Neuronal stem cell (in vitro differentiated cells): ENCODE measurements at regions not wholly inside any gene's neighbourhood (a gene's known extent, or its start where the extent isn't known, plus 50 kb on each side); places are given as distances from the start of the nearest gene placed in this dataset.

Experiments used
- DNase-seq: peaks from one replicate; pipeline ENCODE4 v3.0.0-alpha.2; 2013; ENCODE audit warnings: low spot score
- H2AFZ ChIP-seq: one replicate; pipeline ENCODE4 v1.6.1; 2013; ENCODE audit warnings: mild to moderate bottlenecking, low read length, inconsistent platforms
- H2AK5ac ChIP-seq: 2 replicates; pipeline ENCODE4 v1.6.1; 2013; ENCODE audit warnings: low read depth, mild to moderate bottlenecking, inconsistent platforms, low read length, moderate library complexity, mixed read lengths
- H2BK120ac ChIP-seq: 2 replicates; pipeline ENCODE4 v1.6.1; 2013; ENCODE audit warnings: low read depth, mild to moderate bottlenecking, inconsistent platforms, low read length, moderate library complexity, mixed read lengths
- H2BK12ac ChIP-seq: one replicate; pipeline ENCODE4 v1.6.1; 2013; ENCODE audit warnings: low read length, inconsistent platforms
- H2BK15ac ChIP-seq: 2 replicates; pipeline ENCODE4 v1.6.1; 2013; ENCODE audit warnings: mild to moderate bottlenecking, low read length, inconsistent platforms, mixed read lengths
- H2BK5ac ChIP-seq: one replicate; pipeline ENCODE4 v1.6.1; 2013; ENCODE audit warnings: inconsistent platforms, mild to moderate bottlenecking, low read length, moderate library complexity
- H3K14ac ChIP-seq: one replicate; pipeline ENCODE4 v1.6.1; 2013; ENCODE audit warnings: low read length, inconsistent platforms
- H3K18ac ChIP-seq: 2 replicates; pipeline ENCODE4 v1.6.1; 2013; ENCODE audit warnings: low read length, inconsistent platforms
- H3K23ac ChIP-seq: 2 replicates; pipeline ENCODE4 v1.6.1; 2013; ENCODE audit warnings: low read depth, mild to moderate bottlenecking, mixed read lengths, low read length, inconsistent platforms; ENCODE audit not compliant: poor library complexity
- H3K27ac ChIP-seq: replicated peaks from 3 replicates; pipeline ENCODE4 v1.5.1; 2013; ENCODE audit warnings: low read length, inconsistent platforms
- H3K27me3 ChIP-seq, 3 experiments: 2 replicates each; pipeline ENCODE4 v1.6.1; 2013; ENCODE audit warnings: low read length in 3 of 3, mild to moderate bottlenecking in 2 of 3, inconsistent platforms in 1 of 3, low read depth in 1 of 3, mixed read lengths in 1 of 3, moderate library complexity in 1 of 3; ENCODE audit not compliant: control insufficient read depth in 3 of 3, insufficient read depth in 3 of 3
- H3K36me3 ChIP-seq, 2 donors: replicated peaks in 1 of 2; 2 replicates each; pipeline ENCODE4 v1.6.1; 2013; ENCODE audit warnings: low read length in 2 of 2; ENCODE audit not compliant: control insufficient read depth in 2 of 2, insufficient read depth in 2 of 2
- H3K4ac ChIP-seq: 2 replicates; pipeline ENCODE4 v1.6.1; 2013; ENCODE audit warnings: inconsistent platforms, mild to moderate bottlenecking, low read length, moderate library complexity
- H3K4me1 ChIP-seq, 2 donors: 1 replicate in 1 of 2; 2 replicates in 1 of 2; pipeline ENCODE4 v1.6.1; 2013; ENCODE audit warnings: low read length in 2 of 2, low read depth in 1 of 2; ENCODE audit not compliant: control insufficient read depth in 2 of 2, insufficient read depth in 1 of 2
- H3K4me2 ChIP-seq: one replicate; pipeline ENCODE4 v1.6.1; 2013; ENCODE audit warnings: mild to moderate bottlenecking, low read length, inconsistent platforms; ENCODE audit not compliant: insufficient read depth, poor library complexity, severe bottlenecking
- H3K4me3 ChIP-seq, 2 donors: 2 replicates each; pipeline ENCODE4 v1.5.1; 2013; ENCODE audit warnings: low read length in 2 of 2, mild to moderate bottlenecking in 2 of 2, inconsistent platforms in 1 of 2, moderate library complexity in 1 of 2
- H3K79me1 ChIP-seq: one replicate; pipeline ENCODE4 v1.6.1; 2013; ENCODE audit warnings: low read depth, mild to moderate bottlenecking, inconsistent platforms, low read length, moderate library complexity
- H3K9ac ChIP-seq: one replicate; pipeline ENCODE4 v1.6.1; 2013; ENCODE audit warnings: mild to moderate bottlenecking, low read depth, low read length, inconsistent platforms; ENCODE audit not compliant: poor library complexity
- H3K9me3 ChIP-seq, 2 donors: replicated peaks in 1 of 2; 2 replicates each; pipeline versions ENCODE3 to v1.6.1; 2013; ENCODE audit warnings: low read length in 2 of 2, mild to moderate bottlenecking in 2 of 2, inconsistent platforms in 1 of 2, low read depth in 1 of 2, mixed read lengths in 1 of 2, moderate library complexity in 1 of 2; ENCODE audit not compliant: control insufficient read depth in 2 of 2, insufficient read depth in 1 of 2
- H4K8ac ChIP-seq: one replicate; pipeline ENCODE4 v1.6.1; 2013; ENCODE audit warnings: low read depth, mild to moderate bottlenecking, inconsistent platforms, low read length, moderate library complexity
- H4K91ac ChIP-seq: one replicate; pipeline ENCODE4 v1.6.1; 2013; ENCODE audit warnings: low read length, low read depth, mild to moderate bottlenecking, inconsistent platforms; ENCODE audit not compliant: poor library complexity
- WGBS, 2 donors: extraction: QIAGEN DNeasy Blood & Tissue Kit; methylation state at CpG; one replicate each; pipeline ENCODE4 v1.1.7; 2013; ENCODE audit warnings: missing lambda C conversion rate in 2 of 2, mixed read lengths in 1 of 2; ENCODE audit not compliant: insufficient read length in 2 of 2, insufficient replicate concordance in 1 of 2; ENCODE audit errors: extremely low coverage in 2 of 2; 5-methylcytosine and 5-hydroxymethylcytosine counted together

DNA sequence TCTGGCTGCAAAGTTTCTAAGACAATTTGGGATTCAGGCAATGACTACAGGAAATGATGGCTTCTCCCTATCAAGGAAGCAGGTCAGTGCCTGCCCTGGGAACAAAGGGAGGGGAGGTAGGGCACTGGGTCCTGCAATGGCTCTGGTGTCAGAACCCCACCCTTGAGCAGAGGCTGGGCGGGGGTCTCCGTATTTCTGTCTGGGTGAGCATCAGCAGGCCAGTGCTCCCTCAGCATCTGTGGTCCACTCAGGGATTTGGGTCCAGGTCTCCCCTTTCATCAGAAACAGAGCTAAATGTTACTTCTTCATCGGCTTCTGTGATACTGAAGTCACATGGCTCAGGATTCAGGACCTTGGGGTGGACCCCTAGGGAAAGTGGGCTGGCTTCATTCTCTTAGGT, 195.5 kb upstream of the CDH5 start:
- no peak overlapping the region for H3K4me2 ChIP-seq
- no peak for DNase-seq
- H3K27me3 ChIP-seq, result no peaks in the 10 kb centered on the region
- no peak overlapping the region for H3K27ac ChIP-seq
- no peak overlapping the region for H4K91ac ChIP-seq
- H2BK120ac ChIP-seq, result no peak overlapping the region
- no peaks in the 10 kb centered on the region for H3K79me1 ChIP-seq
- H2AK5ac ChIP-seq, result no peak overlapping the region
- no peak overlapping the region for H3K18ac ChIP-seq
- no peak overlapping the region for H3K14ac ChIP-seq
- no peak overlapping the region for H2BK5ac ChIP-seq
- no peak overlapping the region for H2BK15ac ChIP-seq
- no peak overlapping the region for H2BK12ac ChIP-seq
- no peaks in the 10 kb centered on the region for H3K4me1 ChIP-seq
- H3K36me3 ChIP-seq, result no peaks in the 10 kb centered on the region
- no peak overlapping the region for H3K9ac ChIP-seq
- H4K8ac ChIP-seq, result no peak overlapping the region
- no CpG with 5 or more reads among the region's 3 CpGs for WGBS, 2 donors
- H3K23ac ChIP-seq, result no peak overlapping the region
- H2AFZ ChIP-seq, result no peak overlapping the region
- peaks cover 0 to 4% of the 10 kb centered on the region in 2 donors for H3K9me3 ChIP-seq
- H3K4me3 ChIP-seq, result no peak overlapping the region
- H3K4ac ChIP-seq, result no peak overlapping the region

DNA sequence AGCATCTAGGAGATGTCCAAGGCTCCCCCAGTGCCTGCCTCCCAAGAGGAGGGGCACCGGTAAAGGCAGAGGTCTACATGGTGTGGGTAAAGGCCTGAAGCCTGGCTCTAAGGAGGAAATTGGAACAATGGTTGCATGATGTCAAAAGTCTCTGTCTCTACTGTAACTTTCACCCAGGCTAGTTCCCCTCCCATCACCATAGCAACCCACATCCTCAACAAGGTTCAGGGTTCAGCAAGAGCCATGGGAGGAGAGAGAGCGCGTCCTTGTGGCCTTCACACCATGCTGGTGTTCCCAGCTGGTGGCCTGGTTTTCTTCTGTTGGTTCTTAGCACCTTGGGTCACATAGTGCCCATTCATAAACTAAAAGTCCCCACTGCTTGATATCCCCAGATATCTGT, 196.7 kb upstream of the CDH5 start:
- Histone ChIP-seq H3K14ac (no peak overlapping the region), H2BK15ac (no peak overlapping the region), H2BK120ac (no peak overlapping the region), H3K23ac (no peak overlapping the region), H3K27ac (no peak overlapping the region), H3K79me1 (no peaks in the 10 kb centered on the region), H3K27me3 (no peaks in the 10 kb centered on the region), H3K4ac (no peak overlapping the region), H3K4me3 (no peak overlapping the region), H2AK5ac (no peak overlapping the region), H4K8ac (no peak overlapping the region), H2BK5ac (no peak overlapping the region), H3K9ac (no peak overlapping the region), H2AFZ (no peak overlapping the region), H3K4me2 (no peak overlapping the region), H3K9me3 (peaks cover 0 to 6% of the 10 kb centered on the region in 2 donors), H2BK12ac (no peak overlapping the region), H3K18ac (no peak overlapping the region), H3K4me1 (no peaks in the 10 kb centered on the region), H3K36me3 (no peaks in the 10 kb centered on the region), H4K91ac (no peak overlapping the region)
- WGBS, 2 donors, result no CpG with 5 or more reads among the region's 3 CpGs
- DNase-seq, result no peak

DNA sequence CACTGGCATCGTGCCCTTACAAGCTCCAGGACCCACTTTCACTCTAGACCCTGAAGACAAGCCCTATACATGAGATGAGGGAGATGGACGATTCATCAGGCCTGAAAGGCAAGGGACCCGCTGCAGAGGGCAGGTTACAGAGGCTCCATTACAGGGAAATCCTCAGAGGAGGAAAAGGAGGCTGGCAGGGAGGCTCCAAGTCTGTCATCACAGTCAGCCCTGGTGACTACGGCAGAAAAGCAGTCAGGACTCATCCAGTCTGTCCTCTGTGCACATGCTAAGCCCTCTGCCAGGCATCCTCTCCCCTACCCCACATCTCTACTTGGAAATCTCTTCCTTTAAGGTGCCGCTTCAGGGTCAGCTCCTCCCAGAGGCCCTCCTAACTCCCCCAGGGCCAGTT, 197.7 kb upstream of the CDH5 start:
- no peak overlapping the region for H4K91ac ChIP-seq
- H2AK5ac ChIP-seq, result no peak overlapping the region
- H3K79me1 ChIP-seq, result no peaks in the 10 kb centered on the region
- H2BK120ac ChIP-seq, result no peak overlapping the region
- peak overlapping the region; percentile 43 for H2BK15ac ChIP-seq
- H3K27me3 ChIP-seq, result no peaks in the 10 kb centered on the region
- H3K9me3 ChIP-seq, result peaks cover 0 to 6% of the 10 kb centered on the region in 2 donors
- H3K4me2 ChIP-seq, result no peak overlapping the region
- no peak overlapping the region for H4K8ac ChIP-seq
- no peak overlapping the region for H3K18ac ChIP-seq
- no peak overlapping the region for H2BK5ac ChIP-seq
- no peaks in the 10 kb centered on the region for H3K36me3 ChIP-seq
- no peaks in the 10 kb centered on the region for H3K4me1 ChIP-seq
- DNase-seq, result no peak
- no peak overlapping the region for H3K9ac ChIP-seq
- H3K4ac ChIP-seq, result no peak overlapping the region
- no peak overlapping the region for H2AFZ ChIP-seq
- WGBS, 2 donors, result no CpG with 5 or more reads among the region's 5 CpGs
- H3K14ac ChIP-seq, result no peak overlapping the region
- H3K23ac ChIP-seq, result no peak overlapping the region
- no peak overlapping the region for H3K27ac ChIP-seq
- H3K4me3 ChIP-seq, result no peak overlapping the region
- no peak overlapping the region for H2BK12ac ChIP-seq

DNA sequence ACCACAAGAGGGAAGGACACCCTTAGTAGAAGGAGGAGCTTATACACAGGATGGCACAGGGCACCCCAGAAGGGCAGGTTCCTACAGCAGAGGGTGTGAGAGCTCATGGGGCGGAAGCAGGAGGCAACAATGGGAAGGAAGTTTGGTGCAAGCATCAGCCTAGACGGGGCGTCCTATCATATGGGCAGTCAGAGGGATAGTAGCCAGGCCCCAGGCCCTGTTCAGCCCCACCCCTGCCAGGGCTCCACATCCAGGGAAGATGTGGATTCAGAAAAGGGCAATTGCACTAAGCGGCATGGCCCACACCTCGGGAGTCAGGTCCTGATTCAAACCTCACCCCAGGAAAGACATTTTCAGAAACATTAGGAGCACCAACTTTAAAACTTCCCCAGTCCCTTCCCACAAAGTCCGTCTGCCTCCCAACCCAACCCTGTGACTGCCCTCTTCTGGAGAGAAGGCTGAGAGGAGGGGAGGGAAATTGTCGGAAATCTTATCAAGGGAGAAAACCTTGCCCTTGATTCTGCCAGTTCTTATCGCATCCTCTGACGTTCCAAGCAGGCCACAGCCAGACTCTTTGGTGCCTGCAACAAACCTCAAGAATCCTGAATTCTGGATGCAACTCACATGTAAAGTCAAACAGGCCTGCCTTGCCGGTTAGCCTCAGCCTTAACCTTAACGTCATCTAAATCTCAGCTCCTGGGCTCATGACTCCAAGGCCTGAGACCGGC, 198.8 kb upstream of the CDH5 start:
- no peak overlapping the region for H2BK120ac ChIP-seq
- no CpG with 5 or more reads among the region's 12 CpGs for WGBS, 2 donors

More for the DNA sequence above, 198.8 kb upstream of the CDH5 start:
- no peak overlapping the region for H3K4me2 ChIP-seq
- H3K27me3 ChIP-seq, result no peaks in the 10 kb centered on the region
- H3K4me3 ChIP-seq, result no peak overlapping the region
- H2BK12ac ChIP-seq, result no peak overlapping the region
- H3K79me1 ChIP-seq, result no peaks in the 10 kb centered on the region
- H3K27ac ChIP-seq, result no peak overlapping the region
- H3K18ac ChIP-seq, result no peak overlapping the region
- H4K8ac ChIP-seq, result no peak overlapping the region
- H3K4me1 ChIP-seq, result no peaks in the 10 kb centered on the region
- H2AK5ac ChIP-seq, result peak overlapping the region; percentile 16
- no peaks in the 10 kb centered on the region for H3K36me3 ChIP-seq
- H3K23ac ChIP-seq, result no peak overlapping the region
- H3K9me3 ChIP-seq, result peaks cover 0 to 6% of the 10 kb centered on the region in 2 donors
- no peak overlapping the region for H3K4ac ChIP-seq
- H2BK5ac ChIP-seq, result no peak overlapping the region
- H3K14ac ChIP-seq, result no peak overlapping the region
- H3K9ac ChIP-seq, result no peak overlapping the region
- no peak overlapping the region for H2AFZ ChIP-seq
- no peak overlapping the region for H4K91ac ChIP-seq
- DNase-seq, result no peak
- H2BK15ac ChIP-seq, result no peak overlapping the region
